GM19099 (cell line): ENCODE measurements at regions not wholly inside any gene's neighbourhood (a gene's known extent, or its start where the extent isn't known, plus 50 kb on each side); places are given as distances from the start of the nearest gene placed in this dataset.
A peak's percentile ranks its signal among the peaks of the same experiment; 100 is the strongest.

Experiments used
- POLR2A ChIP-seq: IDR thresholded peaks from 3 replicates; pipeline ENCODE4 v1.6.1; 2011; ENCODE audit warnings: low read depth; ENCODE audit not compliant: insufficient read length; ENCODE audit errors: extremely low read depth

DNA sequence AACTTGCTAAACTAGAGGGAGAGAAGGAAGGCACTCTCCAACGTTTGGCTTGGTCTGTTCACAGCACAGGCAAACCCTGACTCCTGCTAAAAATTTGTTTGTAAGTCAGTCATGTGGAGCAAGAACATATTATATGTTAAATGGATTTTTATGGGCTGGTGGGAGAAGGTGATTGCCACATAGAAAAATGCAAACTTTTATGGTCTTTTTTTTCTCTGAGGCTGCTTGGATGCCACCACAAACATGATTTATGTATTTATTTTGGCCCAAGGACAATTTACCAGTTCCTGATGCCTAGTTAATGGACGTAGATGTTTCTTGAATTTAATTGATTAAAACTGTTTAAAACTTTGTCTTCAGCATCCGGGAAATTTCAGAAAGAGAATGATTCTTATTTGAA is 274.2 kb upstream of the MYOCD start:
- TF ChIP-seq POLR2A, result no peak

- no peak for TF ChIP-seq POLR2A
These were observed 269.8 kb upstream of the MYOCD start for GRCh38 chr17:12395733-12396354.

DNA sequence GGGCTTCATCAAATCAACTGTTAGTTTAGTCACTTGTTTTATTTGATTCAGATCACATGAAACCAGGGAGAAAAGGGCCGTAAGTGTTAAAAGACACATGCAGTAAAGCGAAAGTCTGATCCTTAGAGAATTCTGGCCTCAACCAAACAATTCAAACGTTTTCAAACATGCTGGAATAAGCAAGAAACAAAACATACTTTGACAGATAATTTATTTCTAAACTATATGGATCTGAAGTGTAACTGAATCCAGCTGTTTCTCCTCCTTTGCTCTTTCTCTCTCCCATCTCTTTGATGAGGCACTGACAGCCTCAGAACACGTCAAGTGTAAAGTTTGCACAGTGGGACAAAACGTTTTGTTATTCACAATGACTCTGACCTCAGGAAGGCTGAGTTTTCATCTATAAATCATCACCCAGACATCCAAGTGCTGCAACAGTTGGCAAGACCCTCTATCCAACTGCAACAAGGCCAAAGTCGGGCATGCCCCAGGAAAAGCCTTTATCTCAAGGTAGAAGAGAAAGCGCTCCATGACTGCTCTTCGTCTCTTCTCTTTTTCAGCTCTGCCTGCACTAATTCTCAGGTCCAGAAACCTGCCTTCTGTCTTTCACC is 267.1 kb upstream of the MYOCD start:
- no peak for TF ChIP-seq POLR2A

- TF ChIP-seq POLR2A, result no peak
These were observed 262.6 kb upstream of the MYOCD start for GRCh38 chr17:12402963-12403622.

GRCh38 chr17:12403881-12404398 is 261.8 kb upstream of the MYOCD start:
- TF ChIP-seq POLR2A, result no peak

DNA sequence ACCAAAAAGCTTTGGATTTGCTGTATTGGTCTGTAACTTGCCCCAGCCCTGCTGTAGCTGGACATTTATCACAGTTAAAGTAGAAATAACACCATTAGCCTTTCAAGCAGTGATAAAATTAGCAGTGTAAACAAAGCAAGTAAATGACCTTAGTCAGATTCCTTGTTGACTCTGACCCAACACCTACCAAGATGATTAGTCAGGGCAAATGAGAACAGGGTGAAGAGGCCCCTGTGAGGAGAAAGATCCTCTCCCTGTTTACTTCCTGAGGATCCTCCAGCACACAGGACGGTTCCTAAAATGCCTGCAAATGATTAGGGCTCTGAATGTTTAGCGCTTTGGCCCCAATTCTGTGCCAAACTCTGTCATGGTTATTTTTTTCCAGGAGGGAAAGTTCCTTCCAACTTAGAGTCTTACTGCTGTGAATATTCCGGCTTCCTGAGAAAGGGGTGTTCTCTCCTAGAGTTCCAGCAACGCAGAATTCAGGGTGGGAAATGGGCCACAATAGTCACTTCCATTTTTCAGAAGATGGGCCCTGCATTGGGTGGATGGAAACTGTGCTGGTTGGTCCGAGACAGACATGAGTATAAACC is 259.0 kb upstream of the MYOCD start:
- no peak for TF ChIP-seq POLR2A

DNA sequence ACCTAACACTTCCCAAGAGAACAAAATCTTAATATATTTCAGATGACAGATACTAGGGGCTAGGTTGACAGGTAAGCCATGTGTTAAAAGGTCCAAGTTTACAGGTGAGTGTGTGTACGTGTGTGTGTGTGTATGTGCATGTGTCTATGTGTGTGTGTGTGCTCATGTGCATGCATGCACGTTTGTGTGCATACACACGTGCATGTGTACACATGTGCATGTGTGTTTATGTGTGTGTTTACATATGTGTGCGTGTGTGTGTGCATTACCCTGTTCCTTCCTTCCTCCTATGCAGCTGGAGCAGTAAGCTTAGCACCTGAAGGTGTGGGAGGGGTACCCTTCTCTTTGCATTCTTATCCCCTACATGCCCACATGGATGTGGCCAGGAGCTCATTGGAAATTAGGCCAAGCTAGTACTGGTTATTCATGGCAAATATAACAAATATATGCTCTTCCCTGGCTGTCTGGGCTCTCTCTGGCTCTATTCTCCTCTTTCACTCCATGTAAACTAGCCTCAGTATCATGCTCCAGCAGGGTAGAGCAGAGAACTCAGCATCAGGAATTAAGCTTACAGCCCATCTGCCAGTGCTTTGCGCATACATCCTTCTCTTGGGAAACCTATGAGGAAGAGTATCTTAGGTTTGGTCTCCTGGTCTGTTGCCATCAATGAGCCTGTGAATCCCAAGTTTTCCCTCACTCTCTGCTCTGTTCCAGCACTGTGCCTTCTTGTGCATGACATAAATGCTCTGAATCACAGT is 258.0 kb upstream of the MYOCD start:
- TF ChIP-seq POLR2A, result no peak

GRCh38 chr17:12409082-12409481 is 256.6 kb upstream of the MYOCD start:
- no peak for TF ChIP-seq POLR2A

- TF ChIP-seq POLR2A, result no peak
These were observed 255.0 kb upstream of the MYOCD start for GRCh38 chr17:12410717-12411116.

- no peak for TF ChIP-seq POLR2A
These were observed 250.7 kb upstream of the MYOCD start for GRCh38 chr17:12415031-12415430.

GRCh38 chr17:12421077-12421476 is 244.6 kb upstream of the MYOCD start:
- no peak for TF ChIP-seq POLR2A

- peak; percentile 30 for TF ChIP-seq POLR2A
These were observed 243.9 kb upstream of the MYOCD start for GRCh38 chr17:12421646-12422306.

DNA sequence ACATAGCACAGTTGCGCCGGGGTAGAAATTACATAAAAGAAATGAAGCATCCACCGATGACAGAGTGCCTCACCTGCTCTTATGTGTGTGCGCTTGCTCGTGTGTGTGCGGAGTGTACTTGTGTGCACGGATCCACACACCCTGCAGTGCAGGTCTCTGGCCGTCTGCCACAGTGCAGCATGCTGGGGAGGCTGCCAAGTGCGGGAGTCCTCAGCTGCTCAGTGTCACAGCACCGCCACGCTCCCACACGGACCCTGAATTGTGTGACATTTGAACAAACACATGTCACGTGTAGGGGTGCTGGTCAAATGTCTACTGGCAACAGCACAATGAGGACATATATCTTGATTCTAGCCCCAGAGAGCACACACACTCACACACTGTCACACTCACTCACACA is 243.0 kb upstream of the MYOCD start:
- TF ChIP-seq POLR2A, result no peak

- no peak for TF ChIP-seq POLR2A
These were observed 242.4 kb upstream of the MYOCD start for GRCh38 chr17:12423337-12423736.
